ENCODE measurements at regions not wholly inside any gene's neighbourhood (a gene's known extent, or its start where the extent isn't known, plus 50 kb on each side); places are given as distances from the start of the nearest gene placed in this dataset.
A peak's percentile ranks its signal among the peaks of the same experiment; 100 is the strongest.

- 80 to 85% methylated on average over 2 to 25 of the region's 25 CpGs for WGBS, 2 donors (ENCODE audit: low coverage in 1 of 2)
- no peak overlapping the region for H3K4me3 ChIP-seq
- no peaks in the 10 kb centered on the region for H3K36me3 ChIP-seq
- intact Hi-C loops (cut with DNase I; ENCODE audit: low total_unique reads) = no loop called here
- no peak for DNase-seq
- H3K27ac ChIP-seq = no peak overlapping the region
- no peaks in the 10 kb centered on the region for H3K4me1 ChIP-seq
- no peak for TF ChIP-seq EP300 (IDR thresholded peaks at IDR 0.05; ENCODE audit: low read depth)
- H3K27me3 ChIP-seq = peaks cover 8% of the 10 kb centered on the region
- in situ Hi-C loops (cut with MboI; ENCODE audit: low pct_ligation_motif_present in 1 of 4, low pct_unique_long_range_greater_than_20kb in 1 of 4, low sequenced_read_pairs in 3 of 4) = loop anchor here in 2 of 4 donors (25.0 kb wide), 1 partner anchor 1409 kb away; no protein-coding TSS in a partner anchor
- no peaks in the 10 kb centered on the region for H3K9me3 ChIP-seq
These were observed 686.7 kb upstream of the RBFOX1 start for GRCh38 chr16:6645768-6646568.

GRCh38 chr16:6644916-6645315, 687.7 kb upstream of the RBFOX1 start:
- H3K27me3 ChIP-seq = peaks cover 8% of the 10 kb centered on the region
- no peak for DNase-seq
- in situ Hi-C loops (cut with MboI; ENCODE audit: low pct_ligation_motif_present in 1 of 4, low pct_unique_long_range_greater_than_20kb in 1 of 4, low sequenced_read_pairs in 3 of 4) = loop anchor here in 2 of 4 donors (25.0 kb wide), 1 partner anchor 1408 kb away; no protein-coding TSS in a partner anchor
- no peak overlapping the region for H3K4me3 ChIP-seq
- no peaks in the 10 kb centered on the region for H3K9me3 ChIP-seq
- TF ChIP-seq POLR2A (IDR thresholded peaks at IDR 0.05) (no peak), EP300 (IDR thresholded peaks at IDR 0.05; ENCODE audit: low read depth) (no peak), CTCF (IDR thresholded peaks at IDR 0.05) (no peak), POLR2AphosphoS5 (IDR thresholded peaks at IDR 0.05) (no peak)
- no peak overlapping the region for H3K27ac ChIP-seq
- intact Hi-C loops (cut with DNase I; ENCODE audit: low total_unique reads) = loop anchor here (5.0 kb wide), 1 partner anchor 1408 kb away; no protein-coding TSS in a partner anchor
- 64 to 72% methylated on average over 3 to 4 of the region's 4 CpGs for WGBS, 2 donors (ENCODE audit: low coverage in 1 of 2)
- H3K36me3 ChIP-seq = no peaks in the 10 kb centered on the region
- no peaks in the 10 kb centered on the region for H3K4me1 ChIP-seq

GRCh38 chr16:6643080-6643686, 689.5 kb upstream of the RBFOX1 start:
- Histone ChIP-seq H3K4me3 (no peak overlapping the region), H3K9me3 (no peaks in the 10 kb centered on the region), H3K36me3 (no peaks in the 10 kb centered on the region), H3K27me3 (peaks cover 8% of the 10 kb centered on the region), H3K27ac (no peak overlapping the region), H3K4me1 (no peaks in the 10 kb centered on the region)
- DNase-seq = peak; percentile 49
- WGBS, 2 donors (ENCODE audit: low coverage in 1 of 2) = 23 to 28% methylated on average over 5 of the region's 5 CpGs
- TF ChIP-seq POLR2AphosphoS5 (IDR thresholded peaks at IDR 0.05) (no peak), CTCF (IDR thresholded peaks at IDR 0.05) (peak; percentile 82 to 90 (median 86))
- in situ Hi-C loops (cut with MboI; ENCODE audit: low pct_ligation_motif_present in 1 of 4, low pct_unique_long_range_greater_than_20kb in 1 of 4, low sequenced_read_pairs in 3 of 4) = loop anchor here in 2 of 4 donors (25.0 kb wide), 1 partner anchor 1406 kb away; no protein-coding TSS in a partner anchor
- intact Hi-C loops (cut with DNase I; ENCODE audit: low total_unique reads) = loop anchor here (5.0 kb wide), 1 partner anchor 1406 kb away; no protein-coding TSS in a partner anchor

- intact Hi-C loops (cut with DNase I; ENCODE audit: low total_unique reads) (loop anchor here (5.0 kb wide), 1 partner anchor 1405 kb away; no protein-coding TSS in a partner anchor), in situ Hi-C loops (cut with MboI; ENCODE audit: low pct_ligation_motif_present in 1 of 4, low pct_unique_long_range_greater_than_20kb in 1 of 4, low sequenced_read_pairs in 3 of 4) (loop anchor here in 2 of 4 donors (25.0 kb wide), 1 partner anchor 1405 kb away; no protein-coding TSS in a partner anchor)
- H3K4me1 ChIP-seq = no peaks in the 10 kb centered on the region
- H3K27me3 ChIP-seq = peaks cover 8% of the 10 kb centered on the region
- no peaks in the 10 kb centered on the region for H3K9me3 ChIP-seq
- H3K36me3 ChIP-seq = no peaks in the 10 kb centered on the region
- WGBS, 2 donors (ENCODE audit: low coverage in 1 of 2) = 38 to 56% methylated on average over 4 to 9 of the region's 9 CpGs
- no peak overlapping the region for H3K27ac ChIP-seq
- no peak for DNase-seq
- H3K4me3 ChIP-seq = no peak overlapping the region
- TF ChIP-seq CTCF (IDR thresholded peaks at IDR 0.05) = no peak
- no peak for TF ChIP-seq POLR2AphosphoS5 (IDR thresholded peaks at IDR 0.05)
- no peak for TF ChIP-seq EP300 (IDR thresholded peaks at IDR 0.05; ENCODE audit: low read depth)
- TF ChIP-seq POLR2A (IDR thresholded peaks at IDR 0.05) = no peak
These were observed 690.4 kb upstream of the RBFOX1 start for GRCh38 chr16:6642271-6642670.

All from transverse colon (tissue), 4 donors.